ENCODE measurements at regions not wholly inside any gene's neighbourhood (a gene's known extent, or its start where the extent isn't known, plus 50 kb on each side); places are given as distances from the start of the nearest gene placed in this dataset.
A peak's percentile ranks its signal among the peaks of the same experiment; 100 is the strongest.

DNA sequence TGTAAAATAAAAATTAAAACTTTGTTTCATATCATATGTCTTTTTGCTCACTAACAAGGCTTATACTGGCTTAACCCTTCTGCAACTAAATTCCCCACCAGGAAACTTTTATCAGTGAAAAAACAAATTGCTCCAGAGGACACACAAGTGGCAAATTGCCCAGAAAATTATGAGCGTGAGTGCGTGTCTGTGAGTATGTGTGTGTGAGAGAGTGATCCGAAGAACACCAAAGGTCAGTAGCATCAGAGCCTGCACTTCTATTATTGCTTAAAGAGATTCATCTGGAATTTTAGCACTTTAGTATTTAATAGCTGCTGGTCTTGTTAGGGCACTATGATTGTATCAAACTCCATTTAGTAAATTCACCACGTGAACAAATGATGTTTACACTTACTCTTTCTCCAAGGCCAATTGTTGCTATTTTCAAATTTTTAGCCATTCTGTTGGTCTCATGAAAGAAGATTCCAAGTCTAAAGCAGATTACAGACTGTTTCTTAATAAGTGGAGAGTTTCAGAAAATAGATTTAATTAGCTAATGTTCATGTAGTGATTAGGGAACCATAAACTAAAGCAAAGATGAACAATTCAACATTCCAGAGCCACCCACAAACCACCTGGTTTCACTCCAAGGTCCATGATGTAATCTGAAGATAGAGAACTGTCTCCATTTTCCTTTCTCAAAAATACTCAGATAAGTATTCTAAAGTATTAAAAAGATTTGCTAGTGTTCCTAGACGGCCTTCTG lies 91.1 kb upstream of the IL12A start (continued):
- no peak for TF ChIP-seq ZNF341 (tag by site-specific recombination; IDR thresholded peaks at IDR 0.05; ENCODE audit: low read depth)
- TF ChIP-seq ZNF776 (tag by site-specific recombination; IDR thresholded peaks at IDR 0.05; ENCODE audit: borderline replicate concordance) = no peak
- 0 out of 2 replicates have a peak, but pooled peaks have one; percentile 11 for TF ChIP-seq ZNF596 (tag by site-specific recombination; IDR thresholded peaks at IDR 0.05)
- peak; percentile 28 for TF ChIP-seq ZNF366 (tag by site-specific recombination; conservative IDR thresholded peaks at IDR 0.05)
- TF ChIP-seq ZBTB21 (tag by site-specific recombination; IDR thresholded peaks at IDR 0.05) = no peak
- TF ChIP-seq ZNF184 (tag by site-specific recombination; IDR thresholded peaks at IDR 0.05) = no peak
- TF ChIP-seq ZBTB17 (tag by site-specific recombination; IDR thresholded peaks at IDR 0.05) = peak; percentile 30; the same call in 1 of the 2 replicates

- POLR2A ChIA-PET = no interaction called here
- no peak for TF ChIP-seq ZNF654 (tag by site-specific recombination; IDR thresholded peaks at IDR 0.05; ENCODE audit: low read depth)
- TF ChIP-seq ZNF132 (tag by site-specific recombination; IDR thresholded peaks at IDR 0.05; ENCODE audit: borderline replicate concordance) = no peak
- TF ChIP-seq, protein P1, sequence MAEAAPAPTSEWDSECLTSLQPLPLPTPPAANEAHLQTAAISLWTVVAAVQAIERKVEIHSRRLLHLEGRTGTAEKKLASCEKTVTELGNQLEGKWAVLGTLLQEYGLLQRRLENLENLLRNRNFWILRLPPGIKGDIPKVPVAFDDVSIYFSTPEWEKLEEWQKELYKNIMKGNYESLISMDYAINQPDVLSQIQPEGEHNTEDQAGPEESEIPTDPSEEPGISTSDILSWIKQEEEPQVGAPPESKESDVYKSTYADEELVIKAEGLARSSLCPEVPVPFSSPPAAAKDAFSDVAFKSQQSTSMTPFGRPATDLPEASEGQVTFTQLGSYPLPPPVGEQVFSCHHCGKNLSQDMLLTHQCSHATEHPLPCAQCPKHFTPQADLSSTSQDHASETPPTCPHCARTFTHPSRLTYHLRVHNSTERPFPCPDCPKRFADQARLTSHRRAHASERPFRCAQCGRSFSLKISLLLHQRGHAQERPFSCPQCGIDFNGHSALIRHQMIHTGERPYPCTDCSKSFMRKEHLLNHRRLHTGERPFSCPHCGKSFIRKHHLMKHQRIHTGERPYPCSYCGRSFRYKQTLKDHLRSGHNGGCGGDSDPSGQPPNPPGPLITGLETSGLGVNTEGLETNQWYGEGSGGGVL (tag by site-specific recombination; IDR thresholded peaks at IDR 0.05) = no peak
- no peak for TF ChIP-seq ZNF510 (tag by site-specific recombination; IDR thresholded peaks at IDR 0.05; ENCODE audit: insufficient replicate concordance)
- TF ChIP-seq SP3 (tag by site-specific recombination; IDR thresholded peaks at IDR 0.05) = no peak
- no peak for TF ChIP-seq ZNF677 (tag by site-specific recombination; IDR thresholded peaks at IDR 0.05)
- no peak for TF ChIP-seq ZNF660 (tag by site-specific recombination; IDR thresholded peaks at IDR 0.05)
- no peak for TF ChIP-seq ZNF701 (tag by site-specific recombination; IDR thresholded peaks at IDR 0.05)
- no peak for TF ChIP-seq SETDB1 (IDR thresholded peaks at IDR 0.05; ENCODE audit: insufficient read length, low read length)
- TF ChIP-seq ZNF16 (tag by site-specific recombination; IDR thresholded peaks at IDR 0.05; ENCODE audit: low read depth) = no peak
- CTCF ChIA-PET = interaction anchor here (0.6 to 2.4 kb wide), 3 partner anchors 10 to 70 kb away, joined by 3 to 8 read pairs (median 5); no protein-coding TSS in a partner anchor
- Histone ChIP-seq H3K4me1 (ENCODE audit: control insufficient read depth, insufficient read depth, low read length) (peaks cover 9% of the 10 kb centered on the region), H3K4me3 (ENCODE audit: low read depth, low read length) (no peak overlapping the region), H3K27ac (ENCODE audit: extremely low read depth, low read depth, low read length) (no peak overlapping the region; the same call in 1 of the 2 replicates), H3K9me3 (ENCODE audit: control insufficient read depth, insufficient read depth, low read depth, low read length) (no peaks in the 10 kb centered on the region), H3K36me3 (ENCODE audit: control insufficient read depth in 2 of 2, insufficient read depth in 1 of 2, low read length in 2 of 2) (peaks cover 0 to 22% of the 10 kb centered on the region in 2 experiments; a peak in 1 of 3 replicates)
Observed at GRCh38 chr3:159898147-159898546, 90.5 kb upstream of the IL12A start.

DNA sequence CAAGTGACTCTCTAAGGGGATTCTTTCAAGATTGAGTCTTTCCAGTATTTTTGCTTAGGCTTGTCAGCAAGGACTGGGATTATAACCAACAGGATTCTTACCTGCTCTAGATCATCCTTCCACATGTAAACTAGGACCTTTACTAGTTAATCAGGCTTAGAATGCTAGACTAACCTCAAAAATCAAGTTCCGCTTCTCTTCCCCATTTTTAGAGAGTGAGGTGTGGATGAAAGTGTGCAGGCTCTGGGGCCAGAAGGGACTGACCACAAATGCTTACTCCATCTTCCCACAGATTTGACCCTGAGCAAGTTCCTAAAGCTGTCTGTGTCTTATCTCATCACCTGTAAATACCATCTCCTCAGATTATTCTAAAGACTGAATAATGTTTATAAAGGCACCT lies 89.5 kb upstream of the IL12A start:
- H3K9me3 ChIP-seq (ENCODE audit: control insufficient read depth, insufficient read depth, low read depth, low read length) = no peaks in the 10 kb centered on the region
- peaks cover 0 to 15% of the 10 kb centered on the region in 2 experiments; a peak in 1 of 3 replicates for H3K36me3 ChIP-seq (ENCODE audit: control insufficient read depth in 2 of 2, insufficient read depth in 1 of 2, low read length in 2 of 2)
- H3K4me3 ChIP-seq (ENCODE audit: low read depth, low read length) = no peak overlapping the region
- ChIA-PET POLR2A (no interaction called here), CTCF (interaction anchor here (0.7 to 2.4 kb wide), 2 partner anchors 15 to 366 kb away, joined by 3 to 8 read pairs; no protein-coding TSS in a partner anchor)
- TF ChIP-seq SP7 (tag by site-specific recombination; IDR thresholded peaks at IDR 0.05) = no peak
- TF ChIP-seq, protein P2, sequence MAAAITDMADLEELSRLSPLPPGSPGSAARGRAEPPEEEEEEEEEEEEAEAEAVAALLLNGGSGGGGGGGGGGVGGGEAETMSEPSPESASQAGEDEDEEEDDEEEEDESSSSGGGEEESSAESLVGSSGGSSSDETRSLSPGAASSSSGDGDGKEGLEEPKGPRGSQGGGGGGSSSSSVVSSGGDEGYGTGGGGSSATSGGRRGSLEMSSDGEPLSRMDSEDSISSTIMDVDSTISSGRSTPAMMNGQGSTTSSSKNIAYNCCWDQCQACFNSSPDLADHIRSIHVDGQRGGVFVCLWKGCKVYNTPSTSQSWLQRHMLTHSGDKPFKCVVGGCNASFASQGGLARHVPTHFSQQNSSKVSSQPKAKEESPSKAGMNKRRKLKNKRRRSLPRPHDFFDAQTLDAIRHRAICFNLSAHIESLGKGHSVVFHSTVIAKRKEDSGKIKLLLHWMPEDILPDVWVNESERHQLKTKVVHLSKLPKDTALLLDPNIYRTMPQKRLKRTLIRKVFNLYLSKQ (tag by site-specific recombination; IDR thresholded peaks at IDR 0.05; ENCODE audit: borderline replicate concordance) = no peak
- no peak for TF ChIP-seq ZEB2 (tag by site-specific recombination; IDR thresholded peaks at IDR 0.05)
- no peak for TF ChIP-seq ZNF2 (tag by site-specific recombination; IDR thresholded peaks at IDR 0.05)
- TF ChIP-seq HOXC10 (CRISPR knock-in tag; IDR thresholded peaks at IDR 0.05) = no peak
- no peak for TF ChIP-seq ZNF138 (tag by site-specific recombination; IDR thresholded peaks at IDR 0.05; ENCODE audit: borderline replicate concordance)
- TF ChIP-seq ZNF529 (tag by site-specific recombination; IDR thresholded peaks at IDR 0.05; ENCODE audit: insufficient replicate concordance) = no peak
- TF ChIP-seq WT1 (tag by site-specific recombination; IDR thresholded peaks at IDR 0.05) = no peak
- peaks cover 5% of the 10 kb centered on the region for H3K4me1 ChIP-seq (ENCODE audit: control insufficient read depth, insufficient read depth, low read length)
- H3K27ac ChIP-seq (ENCODE audit: extremely low read depth, low read depth, low read length) = no peak overlapping the region

Measured in HEK293 (cell line).